ENCODE measurements at regions not wholly inside any gene's neighbourhood (a gene's known extent, or its start where the extent isn't known, plus 50 kb on each side); places are given as distances from the start of the nearest gene placed in this dataset.
"Not testable (repeated sequence)": the region's sequence is repeated elsewhere in the genome, so short reads cannot be mapped to it uniquely, and the experiment has no call there.

DNA sequence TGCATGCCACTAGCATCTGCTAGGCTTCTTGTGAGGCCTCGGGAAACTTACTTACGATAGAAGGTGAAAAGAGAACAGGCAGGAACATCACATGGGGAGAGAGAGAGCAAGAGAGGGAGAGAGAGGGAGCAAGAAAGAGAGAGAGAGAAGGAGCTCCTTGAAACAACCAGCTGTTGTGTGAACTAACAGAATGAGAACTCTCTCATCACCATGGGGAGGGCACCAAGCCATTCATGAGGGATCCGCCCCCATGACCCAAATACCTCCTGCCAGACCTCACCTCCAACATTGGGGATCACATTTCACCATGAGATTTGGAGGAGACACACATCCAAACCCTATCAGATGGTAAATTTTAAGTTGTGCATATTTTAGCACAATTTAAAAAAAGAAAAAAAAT is 1217.2 kb downstream of the TYW1 start:
- intact Hi-C loops (cut with micrococcal nuclease): no loop called here

DNA sequence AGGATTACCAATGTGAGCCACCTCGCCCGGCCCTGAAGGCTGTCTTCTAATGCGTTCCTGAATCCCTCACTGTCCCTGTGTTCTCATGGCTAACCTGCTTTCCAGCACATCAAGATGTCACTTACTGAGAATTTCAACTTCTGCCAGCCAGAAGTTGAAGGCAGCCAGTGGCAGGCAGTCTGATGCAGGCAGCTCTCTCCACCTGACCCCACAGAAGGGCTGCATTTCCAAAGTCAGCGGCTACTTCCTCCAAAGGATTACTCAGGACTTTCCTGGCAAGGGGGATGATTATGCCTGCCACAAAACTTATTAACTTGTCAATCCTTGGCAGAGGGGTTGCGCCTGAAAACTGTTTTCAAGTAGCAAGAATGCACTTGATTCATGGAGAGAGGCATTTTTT is 1219.4 kb downstream of the TYW1 start:
- intact Hi-C loops (cut with micrococcal nuclease): no loop called here

DNA sequence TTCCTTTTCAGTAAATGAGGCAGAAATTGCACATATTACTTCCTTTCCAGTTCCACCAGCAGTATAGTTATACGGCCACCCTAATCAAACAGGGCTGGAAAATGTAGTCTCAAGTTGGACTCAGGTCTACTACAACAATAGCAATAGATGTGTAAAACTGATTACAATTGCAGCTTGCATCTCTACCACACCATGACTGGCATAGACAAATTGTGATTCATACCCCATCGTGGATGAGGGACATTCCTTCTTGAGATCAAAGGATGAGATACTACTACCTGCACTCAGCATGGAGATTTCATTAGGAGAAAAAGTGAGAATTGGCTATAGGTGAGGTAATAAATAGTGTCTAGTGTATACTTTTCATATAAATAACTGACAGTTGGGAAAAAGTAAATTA is 1220.8 kb downstream of the TYW1 start:
- intact Hi-C loops (cut with micrococcal nuclease): no loop called here

DNA sequence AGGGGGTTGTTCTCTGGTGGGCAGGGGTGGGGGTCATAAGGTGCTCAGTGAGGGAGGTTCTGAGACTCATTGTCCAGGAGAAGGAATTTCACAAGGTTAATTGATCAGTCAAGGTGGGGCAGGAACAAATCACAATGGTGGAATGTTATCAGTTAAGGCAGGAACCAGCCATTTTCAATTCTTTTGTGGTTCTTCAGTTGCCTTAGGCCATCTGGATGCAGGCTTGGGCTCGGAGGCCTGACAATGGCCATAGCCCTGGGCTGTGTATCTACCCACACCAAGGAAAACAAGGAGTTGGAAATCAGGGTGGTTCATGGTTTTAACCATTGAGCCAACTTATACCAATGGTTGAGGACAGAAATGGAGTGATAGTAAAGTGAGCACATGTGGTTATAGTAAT is 1221.8 kb downstream of the TYW1 start:
- intact Hi-C loops (cut with micrococcal nuclease): no loop called here

DNA sequence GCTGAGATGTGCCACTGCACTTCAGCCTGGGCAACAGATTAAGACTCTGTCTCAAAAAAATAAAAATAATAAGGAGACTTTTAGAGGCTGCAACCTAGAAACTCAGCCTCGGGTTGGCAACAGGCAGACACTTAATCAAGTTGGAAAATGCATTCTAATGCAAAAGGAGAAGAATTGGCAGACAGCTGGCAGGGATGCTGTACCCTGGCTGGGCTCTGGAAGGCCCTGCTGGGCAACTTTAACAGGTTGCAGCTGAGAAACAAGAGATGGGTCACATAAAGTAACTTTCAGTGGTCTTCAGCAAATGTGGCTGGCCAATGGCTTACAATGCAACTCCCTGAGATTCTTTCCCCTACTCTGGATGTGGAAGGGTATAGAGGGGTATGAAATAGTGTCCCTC is 1225.7 kb downstream of the TYW1 start:
- intact Hi-C loops (cut with micrococcal nuclease): no loop called here

DNA sequence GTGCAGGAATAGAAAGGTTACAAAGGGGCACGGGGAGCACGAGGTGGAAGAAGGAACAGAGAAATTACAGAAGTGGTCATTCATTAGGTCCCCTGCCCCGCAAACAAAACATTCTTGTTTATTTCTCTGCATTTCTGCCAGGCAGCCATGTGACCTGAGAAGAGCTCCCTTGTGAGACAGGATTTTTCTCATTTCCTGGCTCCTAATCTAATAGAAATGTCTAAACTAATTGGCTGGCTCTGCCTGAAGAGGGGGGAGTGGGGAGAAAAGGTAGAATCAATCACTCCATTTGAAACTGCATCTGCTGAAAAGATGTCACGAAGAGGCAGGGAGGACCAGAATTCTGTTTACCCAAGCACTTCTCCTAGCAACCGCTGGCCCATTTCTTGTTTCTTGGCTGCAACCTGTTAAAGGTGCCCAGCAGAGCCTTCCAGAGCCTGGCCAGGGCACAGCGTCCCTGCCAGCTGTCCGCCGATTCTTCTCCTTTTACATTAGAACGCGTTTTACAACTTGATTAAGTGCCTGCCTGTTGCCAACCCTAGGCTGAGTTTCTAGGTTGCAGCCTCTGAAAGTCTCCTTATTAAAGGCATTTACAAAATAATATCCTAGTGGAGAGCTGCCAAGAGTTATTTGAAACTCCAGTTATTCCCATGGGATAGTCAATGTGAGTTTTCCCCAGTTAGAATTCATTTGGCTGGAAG is 1227.6 kb downstream of the TYW1 start:
- intact Hi-C loops (cut with micrococcal nuclease): no loop called here

DNA sequence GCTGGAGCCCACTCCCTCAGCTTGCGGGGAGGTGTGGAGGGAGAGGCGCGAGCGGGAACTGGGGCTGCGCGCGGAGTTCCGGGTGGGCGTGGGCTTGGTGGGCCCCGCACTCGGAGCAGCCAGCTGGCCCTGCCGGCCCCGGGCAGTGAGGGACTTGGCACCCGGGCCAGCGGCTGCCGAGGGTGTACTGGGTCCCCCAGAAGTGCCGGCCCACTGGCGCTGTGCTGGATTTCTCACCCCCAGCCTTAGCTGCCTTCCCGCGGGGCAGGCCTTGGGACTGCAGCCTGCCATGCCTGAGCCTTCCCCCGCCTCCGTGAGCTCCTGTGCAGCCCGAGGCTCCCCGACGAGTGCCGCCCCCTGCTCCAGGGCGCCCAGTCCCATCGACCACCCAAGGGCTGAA is 1234.4 kb downstream of the TYW1 start:
- intact Hi-C loops (cut with micrococcal nuclease): not testable (repeated sequence)

DNA sequence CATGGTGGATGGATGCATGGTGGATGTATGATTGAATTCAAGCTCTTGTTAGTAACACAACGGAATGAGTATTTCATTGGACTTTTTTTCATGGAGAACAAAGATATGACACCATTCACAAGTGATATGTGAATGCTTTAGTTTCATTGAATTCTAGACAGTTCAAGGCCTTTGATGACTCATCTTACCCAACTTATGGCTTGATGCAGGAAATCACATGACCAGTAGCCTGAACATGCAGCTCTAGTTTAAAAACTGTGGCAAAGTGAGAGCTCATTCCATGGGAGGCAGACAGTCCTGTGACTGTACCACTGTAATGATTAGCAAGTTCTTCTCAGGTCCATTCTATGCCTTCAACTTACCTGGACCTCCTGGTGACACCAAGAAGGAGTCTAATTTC is 1239.3 kb downstream of the TYW1 start:
- intact Hi-C loops (cut with micrococcal nuclease): no loop called here

DNA sequence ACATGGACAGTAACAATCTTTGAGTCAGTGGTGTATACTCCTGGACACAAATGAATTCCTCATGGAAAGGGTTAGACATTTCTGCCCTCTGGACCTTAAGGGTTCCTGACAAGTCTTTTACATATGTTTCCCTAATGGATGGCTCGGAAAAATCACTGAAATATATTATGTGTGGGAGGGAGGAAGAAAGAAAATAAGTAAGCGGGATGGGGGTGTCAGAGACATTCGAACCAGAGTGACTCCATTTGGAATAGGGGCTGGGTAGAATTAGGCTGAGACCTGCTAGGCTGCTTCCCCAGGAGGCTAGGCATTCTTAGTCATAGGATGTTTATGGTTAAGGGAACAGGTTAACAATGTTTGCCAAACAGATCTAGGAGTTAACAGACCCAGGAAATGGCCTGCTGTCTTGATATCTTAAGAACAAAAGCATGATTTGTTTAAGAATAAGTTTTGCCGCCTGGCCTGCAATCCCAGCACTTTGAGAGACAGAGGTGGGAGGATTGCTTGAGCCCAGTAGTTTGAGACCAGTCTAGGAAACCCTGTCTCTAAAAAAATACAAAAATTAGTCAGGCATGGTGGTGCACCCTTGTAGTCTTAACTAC is 1241.7 kb downstream of the TYW1 start:
- intact Hi-C loops (cut with micrococcal nuclease): no loop called here

DNA sequence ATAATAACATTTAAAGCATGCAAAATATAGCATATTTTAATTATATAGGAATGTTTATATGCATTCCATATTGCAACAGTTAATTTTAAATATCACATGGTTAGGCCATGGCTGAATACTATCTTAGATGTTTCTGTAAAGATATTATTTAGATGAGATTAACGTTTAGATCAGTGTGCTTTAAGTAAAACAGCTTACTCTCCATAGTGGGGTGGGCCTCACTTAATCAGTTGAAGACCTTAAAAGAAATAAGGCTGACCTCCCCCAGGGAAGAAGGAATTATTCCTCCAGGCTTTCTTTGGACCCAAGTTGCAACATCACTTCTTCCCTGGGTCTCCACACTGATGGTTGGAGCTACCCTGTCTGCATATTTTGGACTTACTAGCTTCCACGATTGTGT is 1246.5 kb downstream of the TYW1 start:
- intact Hi-C loops (cut with micrococcal nuclease): no loop called here

DNA sequence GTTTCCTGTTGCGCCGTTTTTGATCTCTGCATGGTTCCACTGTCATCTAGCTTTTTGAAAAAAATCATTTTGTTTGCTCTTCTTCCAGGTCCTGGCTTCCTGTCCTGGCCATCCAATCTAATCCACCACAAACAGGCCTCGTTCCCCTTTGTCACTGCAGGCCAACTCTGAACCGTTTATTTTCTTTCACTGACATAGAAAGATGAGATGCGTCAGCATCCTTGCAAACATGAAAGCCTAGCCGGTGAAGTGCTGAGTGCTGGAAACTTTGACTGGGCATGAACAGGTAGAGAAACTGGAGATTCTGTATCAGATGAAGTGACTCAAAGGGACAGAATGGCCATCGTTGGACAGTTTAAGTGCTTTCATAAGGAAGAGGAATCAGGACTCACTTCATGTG is 1247.8 kb downstream of the TYW1 start:
- intact Hi-C loops (cut with micrococcal nuclease): no loop called here

DNA sequence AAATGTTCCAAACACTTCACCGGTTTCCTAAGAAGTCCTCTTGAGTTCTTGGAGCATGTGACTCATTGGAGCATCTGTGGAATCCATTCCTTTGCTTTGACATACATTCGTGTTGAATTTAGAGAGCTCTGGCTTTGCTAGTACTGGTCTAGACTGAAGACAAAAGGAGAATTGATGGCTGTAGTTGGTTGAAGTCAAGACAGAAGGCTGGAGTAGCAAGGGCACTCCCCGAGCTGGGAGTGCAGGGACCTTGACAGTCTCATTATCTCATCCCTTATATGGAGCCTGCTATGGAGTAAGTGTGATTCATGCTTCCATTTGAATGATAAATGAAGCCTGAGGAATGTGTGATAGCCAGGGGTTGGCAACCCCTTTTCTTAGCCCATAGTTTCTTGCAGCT is 1249.1 kb downstream of the TYW1 start:
- intact Hi-C loops (cut with micrococcal nuclease): no loop called here

DNA sequence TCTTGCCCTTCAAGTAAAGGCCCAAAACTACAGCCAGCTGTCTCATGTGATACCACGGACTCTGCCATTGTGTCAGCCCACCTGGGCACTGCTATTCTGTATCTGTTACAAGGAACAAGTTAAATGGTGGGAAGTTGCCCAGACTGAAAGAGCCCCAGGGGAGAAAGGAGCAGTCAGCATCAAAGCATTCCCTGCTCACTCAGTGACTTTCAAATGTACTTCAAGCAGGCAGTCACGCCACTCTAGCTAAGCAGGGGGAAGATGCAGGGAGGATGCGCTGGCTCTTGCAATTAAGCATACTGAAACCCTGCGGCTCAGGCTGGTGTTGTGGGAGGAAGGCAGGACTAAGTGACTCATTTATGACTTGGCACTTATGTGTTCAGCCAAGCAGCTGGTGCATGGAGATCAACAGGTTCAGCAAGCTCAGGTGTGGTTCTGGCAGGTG is 1249.6 kb downstream of the TYW1 start:
- intact Hi-C loops (cut with micrococcal nuclease): no loop called here

DNA sequence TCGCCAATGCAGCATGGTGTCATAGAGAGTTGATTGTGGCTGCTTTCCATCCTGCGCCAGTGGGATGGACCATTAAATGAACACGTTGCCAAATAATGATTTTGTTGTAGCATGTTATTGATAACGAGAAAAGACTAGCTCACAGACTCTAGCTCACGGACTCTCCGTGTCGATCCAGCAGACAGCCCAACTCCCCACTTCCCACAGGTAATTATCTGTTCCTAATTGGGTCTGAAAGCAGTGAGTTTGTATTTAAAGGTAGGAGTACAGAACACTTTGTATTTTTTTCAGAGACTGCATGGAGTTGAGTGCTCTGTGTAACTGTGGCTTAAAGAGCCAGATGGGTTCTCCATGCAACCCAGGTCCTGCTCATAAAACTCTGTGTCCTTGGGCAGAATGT is 1250.5 kb downstream of the TYW1 start:
- intact Hi-C loops (cut with micrococcal nuclease): no loop called here

DNA sequence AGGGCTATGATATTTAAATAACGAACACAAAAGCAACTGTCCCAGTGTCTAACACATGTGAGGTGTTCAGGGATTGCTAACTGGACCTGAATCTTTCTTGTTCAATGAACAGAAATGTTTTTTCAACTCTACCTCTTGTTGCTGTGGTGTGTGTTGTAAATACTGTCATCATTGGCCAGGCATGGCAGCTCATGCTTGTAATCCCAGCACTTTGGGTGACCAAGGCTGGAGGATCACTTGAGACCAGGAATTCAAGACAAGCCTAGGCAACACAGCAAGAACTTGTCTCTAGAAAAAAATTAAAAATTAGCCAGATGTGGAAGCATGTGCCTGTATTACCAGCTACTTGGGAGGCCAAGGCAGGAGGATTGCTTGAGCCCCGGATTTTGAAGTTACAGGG is 1250.9 kb downstream of the TYW1 start:
- intact Hi-C loops (cut with micrococcal nuclease): no loop called here

DNA sequence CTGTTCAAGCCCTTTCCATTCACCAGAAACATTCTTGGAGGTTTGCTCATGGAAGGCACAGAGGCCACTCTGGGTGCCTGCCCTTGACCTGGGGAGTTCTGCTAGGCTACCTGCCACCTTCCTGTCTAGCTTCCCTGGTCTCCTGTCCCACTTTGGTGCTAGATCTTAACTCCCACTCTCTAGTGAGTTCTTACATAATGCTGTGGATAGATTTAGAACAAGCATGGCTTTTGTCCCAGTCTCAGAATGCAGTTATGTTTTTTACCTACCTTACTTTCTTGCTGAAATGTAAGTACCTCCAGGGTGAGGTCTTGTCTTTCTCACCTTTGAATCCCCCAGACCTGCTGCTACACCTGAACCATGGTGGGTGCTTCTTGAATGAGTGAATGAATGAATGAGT is 1252.3 kb downstream of the TYW1 start:
- intact Hi-C loops (cut with micrococcal nuclease): no loop called here

DNA sequence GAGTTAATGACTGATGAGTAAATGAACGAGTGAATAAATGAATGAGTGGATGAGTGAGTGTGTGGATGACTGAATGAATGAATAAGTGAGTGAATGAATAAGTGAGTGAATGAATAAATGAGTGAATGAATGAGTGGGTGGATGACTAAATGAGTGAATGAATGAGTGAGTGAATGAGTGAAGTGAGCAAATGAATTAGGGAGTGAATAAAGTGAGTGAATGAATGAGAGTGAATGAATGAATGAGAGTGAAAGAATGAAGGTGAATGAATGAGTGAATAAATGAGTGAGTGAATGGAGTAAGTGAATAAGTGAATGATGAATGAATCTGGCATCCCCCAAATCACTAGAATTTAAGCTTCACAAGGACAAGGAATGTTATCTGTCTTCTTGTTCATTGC is 1253.0 kb downstream of the TYW1 start:
- intact Hi-C loops (cut with micrococcal nuclease): no loop called here

DNA sequence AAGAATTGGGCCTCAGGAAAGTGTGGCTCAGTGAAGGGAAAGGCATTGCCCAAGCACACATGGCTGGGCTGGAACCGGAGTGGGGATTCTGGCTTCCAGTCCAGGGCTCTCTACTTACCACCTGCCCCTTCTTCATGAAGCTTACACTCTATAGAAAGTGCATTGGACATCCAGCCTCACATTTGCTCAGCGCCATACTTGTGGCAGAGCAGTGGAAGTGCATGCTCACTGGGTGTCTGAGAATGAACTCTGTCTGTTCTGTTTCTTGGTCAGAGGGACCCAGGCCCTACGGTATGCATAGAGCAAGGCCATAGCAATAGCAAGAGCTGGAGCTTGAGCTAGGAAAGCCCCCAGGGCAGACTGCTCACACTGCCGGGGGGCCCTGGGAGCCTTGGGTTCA is 1253.5 kb downstream of the TYW1 start:
- intact Hi-C loops (cut with micrococcal nuclease): no loop called here

DNA sequence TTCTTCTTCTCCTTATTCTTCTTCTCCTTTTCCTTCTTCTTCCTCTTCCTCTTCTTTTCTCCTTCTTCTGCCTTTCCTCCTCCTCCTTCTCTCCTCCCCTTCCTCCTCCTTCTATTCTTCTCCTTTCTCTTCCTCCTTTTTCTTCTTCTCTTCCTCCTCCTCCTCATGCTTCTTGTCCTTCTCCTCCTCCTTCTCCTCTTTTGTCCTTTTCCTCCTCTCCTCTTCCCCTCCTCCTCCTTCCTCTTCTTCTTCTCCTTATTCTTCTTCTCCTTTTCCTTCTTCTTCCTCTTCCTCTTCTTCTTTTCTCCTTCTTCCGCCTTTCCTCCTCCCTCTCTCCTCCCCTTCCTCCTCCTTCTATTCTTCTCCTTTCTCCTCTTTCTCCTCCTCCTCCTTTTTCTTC is 1258.2 kb downstream of the TYW1 start:
- intact Hi-C loops (cut with micrococcal nuclease): not testable (repeated sequence)

DNA sequence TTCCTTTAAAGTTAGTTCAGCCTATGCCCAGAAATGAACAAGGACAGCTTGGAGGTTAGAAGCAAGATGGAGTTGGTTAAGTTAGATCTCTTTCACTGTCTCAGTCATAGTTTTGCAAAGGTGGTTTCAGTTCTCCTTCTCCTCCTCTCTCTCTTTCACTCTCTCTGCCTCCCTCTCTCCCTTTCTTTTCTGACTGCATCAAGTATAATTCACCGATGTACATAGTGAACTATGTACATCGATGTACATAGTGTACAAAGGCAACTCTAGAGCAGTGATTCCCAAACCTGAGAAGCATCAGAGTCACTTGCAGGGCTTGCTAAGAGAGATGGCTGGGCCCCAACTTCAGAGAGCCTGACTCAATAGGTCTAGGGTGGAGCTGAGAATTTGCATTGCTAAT is 1259.7 kb downstream of the TYW1 start:
- intact Hi-C loops (cut with micrococcal nuclease): no loop called here

DNA sequence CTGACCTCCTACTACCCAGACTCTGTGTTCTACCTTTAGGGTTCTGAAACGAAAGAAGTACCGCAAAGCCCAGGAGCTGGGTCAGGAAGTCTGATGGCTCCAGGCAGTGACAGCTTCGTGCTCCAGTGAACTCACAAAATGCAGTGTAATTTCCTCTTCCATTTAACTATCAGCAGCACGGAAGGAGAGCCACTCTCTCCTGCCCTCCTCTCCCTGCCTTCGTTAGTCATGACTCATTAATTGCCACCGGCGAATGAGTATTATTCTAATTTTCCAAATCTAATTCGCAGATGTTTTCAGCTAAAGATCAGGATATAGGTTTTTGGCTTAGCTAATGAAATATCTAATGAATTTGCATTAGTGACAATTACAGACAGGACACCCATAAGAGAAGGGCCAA is 1262.0 kb downstream of the TYW1 start:
- intact Hi-C loops (cut with micrococcal nuclease): no loop called here

DNA sequence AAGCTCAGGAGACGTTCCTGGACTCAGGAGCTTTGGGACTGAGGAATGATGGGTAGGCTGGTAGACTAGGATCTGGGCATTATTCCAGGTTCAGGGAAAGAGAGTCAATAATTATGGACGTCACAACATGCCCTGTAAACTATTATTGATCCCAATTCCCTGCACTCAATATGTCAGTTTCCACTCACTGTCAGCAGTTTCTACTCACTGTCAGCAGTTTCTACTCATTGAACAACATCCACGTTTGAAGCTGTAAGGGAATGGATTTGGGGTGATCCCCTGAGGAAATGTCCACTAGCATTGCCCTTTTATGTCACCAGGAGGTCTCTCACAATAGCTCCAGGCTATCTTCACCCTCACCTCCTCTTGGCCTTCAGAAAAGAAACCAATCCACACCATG is 1268.6 kb downstream of the TYW1 start:
- intact Hi-C loops (cut with micrococcal nuclease): no loop called here

DNA sequence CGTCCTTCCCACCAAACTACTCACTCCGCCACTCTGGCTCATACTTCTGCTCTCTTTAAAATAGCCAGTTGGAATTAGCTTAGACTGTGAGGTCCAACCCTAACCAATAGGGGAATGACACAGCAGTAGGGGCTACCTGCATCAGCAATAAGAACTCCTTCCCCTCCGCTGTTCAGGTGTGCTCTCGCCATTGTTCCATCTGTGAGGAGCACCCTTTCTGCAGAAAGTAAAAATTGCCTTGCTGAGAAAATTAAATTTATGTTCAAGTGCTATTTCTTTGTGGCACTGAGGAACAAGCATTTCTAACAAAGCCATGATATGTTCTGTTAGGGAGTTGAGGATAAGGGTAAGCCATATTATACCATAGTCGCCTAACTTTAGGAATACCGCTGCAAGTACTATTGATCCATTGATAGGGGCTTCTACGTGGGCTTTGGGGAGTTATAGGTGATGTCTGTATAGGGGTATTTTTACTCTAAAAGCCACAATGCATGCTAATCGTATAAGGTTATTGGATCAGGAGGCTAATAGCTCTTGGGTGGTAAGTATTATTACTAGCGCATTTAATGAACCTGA is 1269.5 kb downstream of the TYW1 start:
- intact Hi-C loops (cut with micrococcal nuclease): no loop called here

Data from T-helper 2 cell treated with Interferon-gamma antibody and Interleukin-4, amounts not matched to agents 100 ng/mL and 5 ng/mL, for 36 hours (primary cell).